SHP77 (cell line): ENCODE measurements at regions not wholly inside any gene's neighbourhood (a gene's known extent, or its start where the extent isn't known, plus 50 kb on each side); places are given as distances from the start of the nearest gene placed in this dataset.

Experiments
- DNase-seq, 2 experiments: peaks; one replicate each; lab custom pipeline; 2025; lab: John Stamatoyannopoulos, UW

DNA sequence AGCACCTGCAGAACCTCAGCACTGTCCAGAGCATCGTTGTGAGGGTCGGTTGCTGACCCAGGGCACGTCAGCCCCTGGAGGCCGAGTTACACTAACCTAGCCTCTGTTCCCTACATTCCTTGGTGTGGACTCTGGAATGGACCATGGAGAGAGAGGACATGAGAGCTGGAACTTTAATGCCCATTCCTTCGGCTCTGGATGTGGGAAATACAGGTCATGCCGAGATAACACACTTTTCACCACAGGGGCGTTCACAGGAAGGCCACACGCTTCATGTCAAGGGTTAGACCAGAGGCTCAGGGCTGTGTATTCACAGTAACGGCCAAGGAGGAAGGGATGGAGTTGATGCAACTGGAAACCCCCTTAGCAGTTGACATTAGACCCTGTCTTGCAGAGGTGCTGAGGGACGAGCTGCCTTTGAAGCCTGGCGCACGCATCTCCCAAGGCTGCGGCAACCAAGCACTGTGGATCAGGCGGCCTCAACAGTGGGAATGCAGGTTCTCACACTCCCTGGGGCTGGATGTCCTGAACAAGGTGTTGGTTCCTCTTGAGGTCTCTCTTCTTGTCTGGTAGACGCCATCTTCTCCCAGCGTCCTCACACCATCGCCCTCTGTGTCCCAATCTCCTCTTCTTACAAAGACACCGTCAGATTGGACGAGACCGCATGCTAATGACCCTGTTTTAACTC lies 245.2 kb downstream of the KLF6 start:
- DNase-seq: no peak

DNA sequence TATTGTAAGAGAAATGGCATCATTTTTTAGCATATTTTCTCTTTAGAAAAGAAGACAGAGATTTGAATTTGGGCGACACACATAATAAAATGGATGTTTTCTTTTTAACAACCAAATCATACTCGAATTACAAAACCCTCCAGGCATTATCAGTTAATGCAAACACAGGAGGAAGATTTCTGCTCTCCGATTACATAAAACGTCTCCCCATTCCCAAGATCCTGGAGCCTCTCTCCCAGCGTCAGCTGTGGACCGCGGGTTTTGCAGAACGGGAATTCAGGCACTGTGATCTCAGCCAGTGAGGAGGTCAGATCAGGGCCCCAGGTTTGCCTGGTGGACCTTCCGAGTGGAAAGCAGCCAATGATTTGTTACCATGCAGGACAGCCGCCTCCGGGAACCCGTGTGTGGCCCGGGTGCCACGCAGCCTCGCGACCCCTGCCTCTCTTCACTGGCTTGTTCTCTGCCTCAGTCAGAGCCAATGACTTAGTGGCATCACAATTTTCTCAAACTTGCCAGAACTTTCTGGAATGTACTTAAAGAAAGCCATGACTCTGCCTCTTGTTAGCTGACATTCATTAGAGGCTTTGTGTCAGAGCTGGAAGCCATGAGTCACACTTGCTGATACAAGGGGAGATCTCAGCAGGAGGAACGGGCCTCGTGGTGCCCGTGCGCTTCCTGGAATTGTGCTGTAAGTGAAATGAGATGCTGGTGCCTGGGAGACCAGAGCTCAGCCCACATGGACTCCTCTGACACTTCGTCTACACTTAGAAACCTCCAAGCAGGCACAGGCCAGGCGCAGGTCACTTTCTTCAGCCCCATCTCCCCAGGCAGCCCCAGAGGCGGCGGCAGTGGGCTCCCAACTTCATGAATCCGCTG lies 246.1 kb downstream of the KLF6 start:
- DNase-seq: peak in 1 of 2 experiments; percentile 59

DNA sequence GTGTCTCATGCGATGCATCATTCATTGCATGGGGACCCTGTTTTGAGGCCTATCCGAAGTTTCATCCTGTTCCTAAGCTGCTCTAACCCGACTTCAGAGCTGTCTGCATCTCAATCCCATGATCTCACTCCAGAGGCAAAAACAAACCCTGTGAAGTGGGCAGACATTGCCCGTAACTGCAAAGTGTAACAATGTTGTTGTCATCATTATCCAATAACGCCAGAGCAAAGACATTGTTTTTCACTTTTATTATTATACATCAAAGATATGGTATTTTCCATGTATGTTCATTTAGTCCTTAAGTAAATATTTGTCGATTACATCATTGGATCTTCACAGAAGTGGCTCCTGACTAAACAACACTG lies 246.7 kb downstream of the KLF6 start:
- peak in 1 of 2 experiments; percentile 17 for DNase-seq

DNA sequence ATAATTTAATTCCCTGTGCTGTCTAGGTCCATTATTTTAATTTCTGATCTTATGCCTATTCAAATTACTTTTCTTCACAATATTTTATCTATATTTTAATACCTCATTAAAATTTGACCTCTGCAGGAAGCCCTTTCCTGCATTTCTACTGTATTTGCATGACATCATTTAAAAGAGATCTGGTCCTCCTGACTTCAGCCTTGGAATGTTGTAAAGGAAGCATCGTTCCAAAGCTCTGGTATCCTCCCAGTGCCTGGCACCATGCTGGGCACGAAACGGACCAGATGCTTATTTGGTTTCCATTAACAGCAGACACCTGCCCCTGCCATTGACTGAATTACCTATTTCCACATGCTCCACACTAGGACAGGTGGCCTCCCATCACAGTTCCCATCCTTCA lies 247.5 kb downstream of the KLF6 start:
- DNase-seq: no peak

DNA sequence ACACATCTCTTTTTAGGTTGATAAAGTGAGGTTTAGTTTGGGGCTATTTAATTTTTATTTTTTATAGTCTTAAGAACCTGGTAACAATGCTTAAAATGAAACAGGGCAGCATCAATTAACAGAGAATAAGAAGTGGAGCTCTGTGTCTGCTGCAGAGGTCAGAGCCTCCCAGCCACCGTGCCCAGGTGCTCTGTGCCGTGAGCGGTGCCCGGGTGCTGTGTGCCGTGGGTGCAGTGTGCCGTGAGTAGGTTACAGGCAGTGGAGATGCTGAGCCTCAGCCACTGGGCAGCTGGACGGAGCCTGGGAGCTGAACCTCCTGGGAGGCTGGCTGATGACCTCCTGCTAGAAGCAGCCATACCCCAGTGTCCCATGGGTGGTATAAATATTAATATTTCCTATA lies 250.0 kb downstream of the KLF6 start:
- no peak for DNase-seq

DNA sequence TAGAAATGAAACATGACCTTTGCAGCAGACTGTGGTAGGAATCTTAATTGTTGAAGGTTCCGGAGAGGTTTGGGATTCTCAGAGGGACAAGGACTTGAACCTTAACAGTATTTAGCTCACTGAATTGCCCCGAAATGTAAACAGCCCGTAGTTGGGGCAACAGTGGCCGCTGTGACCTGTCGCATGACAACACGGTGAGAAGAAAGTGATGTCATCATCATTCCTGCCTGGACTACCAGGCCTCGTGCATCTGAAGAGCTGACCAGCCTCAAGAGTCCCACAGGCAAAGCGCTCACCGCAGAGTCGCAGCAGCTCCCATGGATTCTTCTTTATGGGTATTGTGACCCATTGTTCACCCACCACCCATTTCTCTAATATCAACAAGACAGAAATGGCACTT lies 250.6 kb downstream of the KLF6 start:
- no peak for DNase-seq

DNA sequence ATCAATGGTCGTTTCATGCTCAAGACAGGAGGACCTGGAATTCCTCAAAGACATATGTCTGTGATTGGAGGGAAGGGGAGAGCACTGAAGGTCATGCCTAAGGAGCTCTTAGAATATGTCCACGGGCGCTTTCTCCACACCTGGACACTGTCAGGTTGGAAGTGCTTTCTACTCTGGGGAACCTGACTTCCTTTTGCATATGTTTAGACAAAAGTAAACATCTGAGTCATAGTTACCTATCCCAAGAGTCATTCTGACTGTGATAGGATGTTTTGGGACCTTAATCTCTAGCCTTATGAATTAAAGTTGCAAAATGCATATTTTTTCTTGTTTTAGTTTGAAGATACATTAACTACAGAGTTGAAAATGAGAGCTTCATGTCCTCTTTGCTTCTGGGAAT lies 251.7 kb downstream of the KLF6 start:
- DNase-seq: no peak

DNA sequence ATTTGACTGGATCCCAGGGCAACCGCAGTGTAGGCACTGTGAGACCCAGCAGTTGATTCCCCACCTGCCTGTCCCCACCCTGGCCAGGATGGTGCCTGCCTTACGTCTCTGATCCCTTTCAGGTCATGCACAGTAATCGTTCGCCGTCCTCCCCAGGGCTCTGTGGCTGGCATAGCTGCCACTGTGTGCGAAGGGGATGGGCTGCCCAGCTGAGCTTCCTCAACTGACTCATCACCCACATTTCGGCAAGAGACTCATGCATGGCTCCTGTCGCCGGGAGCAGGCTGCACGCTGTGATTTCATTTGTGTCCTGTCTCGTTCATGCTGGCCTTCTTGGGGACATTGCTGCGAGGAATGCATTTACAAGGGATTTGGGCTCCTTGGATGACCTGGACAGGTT lies 252.4 kb downstream of the KLF6 start:
- no peak for DNase-seq

DNA sequence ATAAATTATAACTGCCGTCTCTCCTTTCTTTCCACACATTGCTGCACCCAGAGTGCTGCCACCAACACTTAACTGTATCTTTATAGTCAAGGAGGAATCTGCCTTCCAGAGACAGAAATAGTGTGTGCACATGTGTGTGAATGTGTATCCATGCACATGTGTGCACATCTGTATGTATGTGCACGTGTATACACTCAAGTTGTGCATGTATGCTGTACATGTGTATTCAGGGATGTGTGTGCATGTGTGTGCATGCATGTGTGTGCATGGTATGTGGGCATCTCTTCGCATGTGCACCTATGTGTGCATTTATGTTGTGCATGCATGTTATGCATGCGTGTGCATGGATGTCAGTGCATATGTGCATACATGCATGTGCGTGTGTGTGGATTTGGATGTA lies 253.3 kb downstream of the KLF6 start:
- DNase-seq: no peak

DNA sequence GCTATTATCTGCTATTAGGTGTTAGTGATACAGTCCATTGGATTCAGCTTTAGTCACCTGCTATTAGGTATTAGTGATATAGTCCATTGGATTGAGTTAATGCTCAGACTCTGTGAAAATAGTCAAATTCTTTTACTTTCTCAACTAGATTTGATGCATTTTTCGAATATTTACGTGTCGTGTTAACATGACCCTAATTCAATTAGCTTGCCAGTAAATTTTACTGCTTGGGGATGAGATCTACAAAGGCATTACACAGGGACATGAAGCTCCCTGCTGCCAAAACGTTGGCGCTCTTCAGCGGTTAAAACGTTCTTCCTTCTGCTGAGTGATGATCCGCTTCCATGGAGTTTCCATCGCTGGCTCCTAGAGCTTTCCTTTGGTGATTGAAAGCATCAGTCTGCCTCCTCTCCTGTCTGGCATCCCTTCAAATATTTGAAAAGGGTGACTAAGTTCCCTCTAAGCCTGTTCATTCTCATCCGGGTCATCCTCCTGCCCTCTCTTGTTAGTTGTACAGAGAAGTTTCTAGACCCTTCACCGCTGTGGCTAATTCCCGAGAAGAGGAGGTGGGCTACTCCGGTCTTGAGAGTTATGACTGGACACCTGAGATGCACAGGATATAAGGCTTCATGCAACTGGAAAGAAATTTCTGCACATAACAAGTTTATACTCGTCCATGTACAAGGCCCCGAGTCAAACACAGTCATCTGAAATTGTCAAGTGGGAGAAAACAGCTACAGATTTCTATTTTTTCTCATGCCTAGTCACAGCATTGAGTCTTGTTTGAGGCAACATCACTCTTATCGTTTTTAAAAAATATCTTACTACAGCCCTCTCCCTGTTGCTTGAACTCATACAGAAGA lies 254.0 kb downstream of the KLF6 start:
- DNase-seq: no peak

DNA sequence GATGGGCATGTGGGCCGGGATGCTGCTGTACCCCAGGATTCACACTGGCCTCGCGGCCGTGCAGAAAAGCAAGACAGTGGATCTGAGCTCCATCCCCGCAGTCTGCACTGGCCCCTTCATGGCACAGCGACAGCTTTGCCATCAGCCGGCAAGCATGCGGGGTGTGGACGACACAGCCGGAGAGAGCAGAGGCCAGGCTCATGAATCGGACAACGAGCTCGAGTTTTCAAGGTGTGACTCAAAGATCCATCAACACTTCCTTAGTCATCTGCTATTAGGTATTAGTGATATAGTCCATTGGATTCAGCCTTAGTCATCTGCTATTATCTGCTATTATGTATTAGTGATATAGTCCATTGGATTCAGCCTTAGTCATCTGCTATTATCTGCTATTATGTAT lies 254.7 kb downstream of the KLF6 start:
- DNase-seq: no peak

DNA sequence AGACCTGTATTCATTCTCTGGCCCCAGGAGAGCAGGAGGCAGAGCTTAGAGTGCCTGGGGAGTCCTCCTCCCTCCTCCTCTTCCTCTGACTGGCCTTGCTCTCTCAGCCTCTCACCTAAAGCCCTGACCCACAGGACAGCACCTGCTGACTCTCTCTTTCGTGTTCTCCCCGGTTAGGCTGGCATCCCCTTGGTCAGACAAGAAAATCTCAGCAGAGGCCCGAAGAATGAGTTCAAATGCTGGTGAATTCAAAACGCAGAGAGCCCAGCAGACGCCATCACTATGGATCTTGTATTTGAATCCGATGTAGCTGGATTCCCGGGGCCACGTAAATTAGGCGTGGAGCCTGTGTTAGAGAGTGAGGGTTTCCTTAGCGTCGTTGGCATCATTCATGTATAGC lies 255.3 kb downstream of the KLF6 start:
- DNase-seq: no peak

DNA sequence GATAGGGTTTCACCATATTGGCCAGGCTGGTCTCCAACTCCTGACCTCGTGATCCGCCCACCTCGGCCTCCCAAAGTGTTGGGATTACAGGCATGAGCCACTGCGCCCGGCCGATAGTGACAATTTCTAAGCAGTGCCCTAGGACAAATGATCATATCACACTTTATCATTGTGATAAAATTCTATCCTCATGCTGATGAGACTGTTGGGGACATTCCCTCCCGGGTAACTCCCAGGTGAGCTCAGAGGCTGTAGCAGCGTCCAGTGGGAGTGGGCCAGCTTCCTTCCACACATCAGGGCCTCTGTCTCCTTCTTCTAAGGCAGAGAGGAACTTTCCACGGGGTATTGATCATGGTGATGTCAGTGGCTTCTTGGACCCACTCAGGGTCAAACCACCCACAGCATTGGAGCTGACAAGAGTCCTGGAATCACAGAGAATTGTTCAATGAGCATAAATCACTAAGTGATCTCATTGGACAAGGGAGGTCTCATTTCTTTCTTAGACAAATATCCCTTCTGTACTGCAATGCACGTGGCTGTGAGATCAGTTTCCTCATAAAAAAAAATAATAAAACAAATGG lies 256.1 kb downstream of the KLF6 start:
- DNase-seq: no peak

DNA sequence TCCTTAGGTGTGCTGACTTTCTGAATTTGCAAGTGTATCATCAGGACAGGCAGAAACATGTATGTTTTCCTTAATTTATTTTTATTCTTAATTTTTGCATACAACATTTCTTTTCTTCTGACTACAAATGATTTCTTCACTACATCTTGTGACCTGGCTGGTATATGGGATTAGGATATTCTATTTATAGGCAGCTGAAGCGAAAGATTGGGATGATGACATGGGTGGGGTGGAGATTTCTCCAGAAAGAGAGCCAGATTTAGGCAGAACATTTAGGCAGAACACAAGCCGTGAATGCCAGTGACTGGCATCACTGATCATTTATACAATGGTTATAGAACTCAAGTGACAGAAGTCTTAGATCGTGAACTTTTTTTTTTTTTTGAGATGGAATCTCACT lies 256.7 kb downstream of the KLF6 start:
- no peak for DNase-seq

DNA sequence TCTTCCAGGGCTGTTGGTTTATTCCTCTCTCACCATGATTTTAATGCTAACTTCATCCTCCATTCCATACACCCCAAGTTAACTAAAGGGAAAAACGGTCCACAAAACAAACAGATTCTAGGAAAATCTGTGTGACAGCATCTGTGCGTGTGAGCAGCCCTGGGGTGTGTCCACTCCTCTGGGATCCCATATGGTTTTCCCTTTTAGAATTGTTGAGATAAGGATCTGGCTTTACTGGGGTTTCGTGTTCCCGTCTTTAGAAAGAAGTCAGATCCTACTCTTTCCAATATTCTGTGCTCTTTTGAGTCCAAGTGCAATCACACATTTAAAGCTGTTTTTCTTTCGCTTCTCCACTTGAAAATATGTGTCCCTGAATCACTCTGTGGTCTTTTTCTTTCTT lies 257.1 kb downstream of the KLF6 start:
- no peak for DNase-seq

DNA sequence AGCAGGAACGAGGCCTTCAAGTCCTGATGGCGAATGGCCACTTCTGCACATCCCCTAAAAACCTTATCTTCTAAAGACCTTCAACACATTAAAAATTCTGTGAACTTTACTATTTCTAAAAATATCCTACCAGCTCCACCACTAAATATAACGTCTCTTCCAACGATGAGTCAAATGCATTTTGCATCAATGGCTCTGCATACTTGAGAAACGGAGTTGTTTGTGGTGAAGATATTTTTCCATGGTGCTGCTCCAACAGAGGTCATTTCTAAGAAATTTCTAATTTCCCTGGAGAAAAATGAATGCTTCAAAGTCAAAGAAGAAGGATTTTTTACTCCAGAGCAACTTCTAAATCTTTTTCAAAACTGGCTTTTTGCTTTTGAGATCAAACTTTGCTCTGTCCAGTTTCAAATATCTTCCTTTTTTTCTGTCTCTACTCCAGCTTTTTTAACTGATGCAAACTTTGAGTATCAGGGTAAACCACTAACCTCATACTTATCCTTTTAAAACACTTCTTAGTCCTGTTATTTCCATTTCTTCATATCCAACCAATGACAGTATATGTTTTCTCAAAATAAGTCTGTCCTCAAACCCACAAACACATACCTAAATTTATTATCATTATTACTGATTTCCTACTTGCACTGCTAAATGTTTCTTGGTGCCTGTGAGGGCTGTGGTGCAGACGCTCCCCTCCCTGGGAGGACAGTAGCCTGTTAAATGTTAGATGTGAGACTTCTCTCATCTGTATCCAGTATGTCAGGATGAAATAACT lies 258.1 kb downstream of the KLF6 start:
- no peak for DNase-seq

DNA sequence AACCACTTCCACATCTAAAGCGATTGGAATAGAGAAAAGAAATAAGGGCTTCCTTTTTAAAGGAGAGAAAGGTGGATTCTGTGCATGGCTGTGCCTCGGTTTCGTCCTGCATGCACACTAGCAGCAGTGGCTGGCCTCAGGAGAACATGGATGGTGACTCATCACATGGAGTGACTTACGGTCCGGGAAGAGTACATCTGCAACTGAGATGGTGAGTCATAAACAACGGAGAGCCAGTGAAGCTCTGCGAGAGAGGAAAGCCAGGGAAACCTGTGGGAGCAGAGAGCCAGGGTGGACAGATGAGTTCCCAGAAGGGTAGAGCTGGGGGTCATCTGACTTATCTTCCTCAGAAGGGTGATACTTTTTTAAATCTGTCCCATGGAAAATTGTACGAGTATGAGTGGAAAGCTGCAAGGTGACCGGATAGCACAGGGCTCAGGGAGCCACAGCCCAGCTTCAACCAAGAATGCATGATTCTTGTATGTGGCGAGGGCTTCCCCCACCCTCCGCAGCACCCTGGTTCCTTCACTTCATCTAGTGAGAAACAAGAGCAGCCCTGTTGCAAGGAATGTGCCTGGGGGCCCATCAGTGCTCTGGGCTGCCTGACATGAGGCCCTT lies 259.1 kb downstream of the KLF6 start:
- peak; percentile 47 to 63 for DNase-seq

DNA sequence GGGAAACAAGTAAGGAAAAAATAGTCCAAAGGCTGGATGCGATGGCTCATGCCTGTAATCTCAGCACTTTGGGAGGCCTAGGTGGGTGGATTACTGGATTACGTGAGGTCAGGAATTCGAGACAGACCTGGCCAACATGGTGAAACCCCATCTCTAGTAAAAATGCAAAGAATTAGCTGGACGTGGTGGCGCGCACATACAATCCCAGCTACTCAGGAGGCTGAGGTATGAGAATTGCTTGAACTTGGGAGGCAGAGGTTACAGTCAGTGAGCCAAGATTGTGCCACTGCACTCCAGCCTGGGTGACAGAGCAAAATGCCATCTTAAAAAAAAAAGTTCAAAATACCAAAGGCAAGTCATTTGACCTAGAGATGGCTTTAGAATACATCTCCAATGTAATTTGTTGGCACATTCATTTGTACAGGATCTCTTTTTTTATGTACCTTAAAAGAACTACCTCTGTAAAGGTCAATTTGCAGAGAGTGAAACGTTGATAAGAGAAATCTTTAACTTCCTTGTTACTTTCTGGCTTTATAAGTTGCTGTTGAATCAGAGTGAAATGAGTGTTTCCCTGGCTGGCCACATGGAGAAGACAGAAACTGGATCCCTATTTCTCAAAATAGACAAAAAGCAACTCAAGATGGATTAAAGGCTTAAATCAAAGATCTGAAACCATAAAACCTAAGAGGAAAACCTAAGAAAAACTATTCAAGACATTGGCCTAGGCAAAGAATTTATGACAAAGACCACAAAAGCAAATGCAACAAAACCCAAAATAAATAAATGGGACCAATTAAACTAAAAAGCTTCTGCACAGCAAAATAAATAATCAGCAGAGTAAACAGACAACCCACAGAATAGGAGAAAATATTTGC lies 260.7 kb downstream of the KLF6 start:
- no peak for DNase-seq

DNA sequence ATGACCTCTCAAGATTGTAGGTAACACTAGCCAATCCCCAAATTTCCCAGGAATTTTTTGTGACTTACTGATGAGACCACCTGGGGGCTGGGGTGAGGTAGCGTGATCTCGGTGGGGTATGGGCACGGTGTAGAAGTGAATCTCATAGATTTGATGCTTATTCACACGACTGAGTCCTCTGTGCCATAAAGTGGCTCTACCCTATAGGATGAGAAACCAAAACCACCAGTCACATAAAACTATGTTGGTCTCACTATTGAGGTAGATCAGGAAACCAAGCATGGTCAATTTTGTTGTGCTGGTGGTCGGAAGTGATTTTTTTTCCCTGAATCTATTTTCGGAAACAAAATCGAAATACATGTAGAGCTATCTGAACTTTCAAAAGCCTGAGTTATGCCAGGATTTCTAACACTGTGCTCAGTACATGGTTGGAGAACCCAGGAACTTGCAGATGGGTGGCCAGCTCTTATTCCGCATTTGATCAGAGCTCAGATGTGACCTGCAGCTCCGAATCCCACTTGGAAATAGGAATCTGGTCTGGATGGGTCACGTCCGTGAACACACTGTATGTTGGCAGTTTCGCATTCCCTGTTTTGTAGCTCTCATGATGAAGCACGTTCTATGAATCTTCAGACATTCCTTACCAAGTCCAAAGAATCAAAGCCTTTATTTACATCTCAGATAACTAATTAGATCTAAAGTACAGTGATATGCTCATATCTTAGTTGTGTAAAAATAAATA lies 261.5 kb downstream of the KLF6 start:
- DNase-seq: no peak

DNA sequence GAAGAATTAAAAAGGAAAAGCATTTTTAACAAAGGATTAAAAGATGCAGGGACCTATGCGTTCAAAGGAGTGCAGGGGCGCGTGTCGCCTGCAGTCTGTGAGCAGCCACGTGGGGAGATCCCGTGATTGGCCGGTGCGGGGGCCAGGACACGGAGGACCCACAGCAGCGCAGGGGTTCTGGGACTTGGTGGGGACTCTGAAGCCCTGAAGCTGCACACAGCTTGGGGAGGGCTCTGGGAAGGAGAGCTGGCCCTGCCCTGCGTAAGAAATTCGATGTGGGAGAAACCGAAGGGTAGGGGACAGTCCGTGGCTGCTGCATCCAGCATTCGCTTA lies 268.1 kb downstream of the KLF6 start:
- no peak for DNase-seq
